B cell (primary cell): ENCODE measurements at regions not wholly inside any gene's neighbourhood (a gene's known extent, or its start where the extent isn't known, plus 50 kb on each side); places are given as distances from the start of the nearest gene placed in this dataset.

Experiments used
- ATAC-seq: fragments of 200-7000 bp; cut with Tn5 transposase; one replicate; pipeline ENCODE4 v1.10.0; 2021; ENCODE audit warnings: low read depth, mild to moderate bottlenecking, moderate number of reproducible peaks, moderate library complexity
- CTCF ChIA-PET: fragments of 350-600 bp; sonication (Branson Sonifier 250); formaldehyde crosslinking; loops from one replicate; lab custom pipeline; 2021; ENCODE audit warnings: antibody characterized with exemption, inconsistent platforms; lab: Charles Lee
- POLR2A ChIA-PET: fragments of 350-600 bp; sonication (Branson Sonifier 250); formaldehyde crosslinking; loops from one replicate; lab custom pipeline; 2021; ENCODE audit warnings: antibody characterized with exemption; lab: Charles Lee
- DNase-seq: peaks from one replicate; pipeline ENCODE4 v3.0.0; 2013
- H2AFZ ChIP-seq: 2 replicates; pipeline ENCODE4 v1.6.1; 2012; ENCODE audit warnings: mild to moderate bottlenecking, low read depth, low read length; ENCODE audit not compliant: insufficient read depth, poor library complexity, severe bottlenecking
- H3K27ac ChIP-seq, 2 donors: 1 replicate in 1 of 2; 2 replicates in 1 of 2; pipeline ENCODE4 v1.5.1; 2012 to 2013; ENCODE audit warnings: low read length in 2 of 2, mild to moderate bottlenecking in 2 of 2, moderate library complexity in 1 of 2
- H3K27me3 ChIP-seq, 4 experiments: fragments of 200-600 bp in 1 of 4; sonication (generic) in 1 of 4; replicated peaks in 1 of 4; 1 replicate in 2 of 4; 2 replicates in 2 of 4; pipeline versions ENCODE4 v1.6.1 to v1.7.0; 2013 to 2016; ENCODE audit warnings: low read length in 3 of 4, mild to moderate bottlenecking in 2 of 4, mixed read lengths in 1 of 4, moderate library complexity in 1 of 4; ENCODE audit not compliant: insufficient read depth in 4 of 4, control insufficient read depth in 3 of 4; ENCODE audit errors: control extremely low read depth in 1 of 4
- H3K36me3 ChIP-seq, 2 experiments: replicated peaks in 1 of 2; 1 replicate in 1 of 2; 2 replicates in 1 of 2; pipeline versions ENCODE4 v1.6.1 to v1.7.1; 2013; ENCODE audit warnings: low read length in 1 of 2; ENCODE audit not compliant: insufficient read depth in 2 of 2, control insufficient read depth in 1 of 2; ENCODE audit errors: control extremely low read depth in 1 of 2, extremely low read depth in 1 of 2
- H3K4me1 ChIP-seq, 2 donors: fragments of 200-600 bp in 1 of 2; sonication (generic) in 1 of 2; 1 replicate in 1 of 2; 2 replicates in 1 of 2; pipeline versions ENCODE4 v1.5.1 to v1.6.1; 2013 to 2017; ENCODE audit warnings: low read length in 2 of 2; ENCODE audit not compliant: control insufficient read depth in 2 of 2, insufficient read depth in 2 of 2
- H3K4me2 ChIP-seq: replicated peaks from 2 replicates; pipeline ENCODE3; 2012; ENCODE audit warnings: mild to moderate bottlenecking, low read depth, low read length; ENCODE audit not compliant: poor library complexity, severe bottlenecking
- H3K4me3 ChIP-seq, 5 experiments: fragments of 200-600 bp in 1 of 5; sonication (generic) in 1 of 5; 1 replicate in 3 of 5; 2 replicates in 2 of 5; pipeline versions ENCODE4 v1.5.1 to v1.7.0; 2011 to 2016; ENCODE audit warnings: low read length in 4 of 5, mild to moderate bottlenecking in 4 of 5, low read depth in 2 of 5, control low read depth in 1 of 5, moderate library complexity in 1 of 5; ENCODE audit not compliant: insufficient read depth in 1 of 5; ENCODE audit errors: control extremely low read depth in 1 of 5, extremely low read depth in 1 of 5
- H3K79me2 ChIP-seq: fragments of 200-600 bp; sonication (generic); one replicate; pipeline ENCODE4 v1.6.0; 2016; ENCODE audit warnings: low read length; ENCODE audit not compliant: control insufficient read depth, insufficient read depth
- H3K9ac ChIP-seq: fragments of 200-600 bp; sonication (generic); 2 replicates; pipeline ENCODE4 v1.6.1; 2017; ENCODE audit warnings: mild to moderate bottlenecking, low read length, moderate library complexity
- H3K9me3 ChIP-seq, 3 donors: one replicate each; pipeline versions ENCODE4 v1.6.1 to v1.7.1; 2013; ENCODE audit warnings: low read length in 2 of 3; ENCODE audit not compliant: control insufficient read depth in 2 of 3, insufficient read depth in 1 of 3; ENCODE audit errors: control extremely low read depth in 1 of 3
- H4K20me1 ChIP-seq: 2 replicates; pipeline ENCODE4 v1.6.0; 2012; ENCODE audit warnings: mild to moderate bottlenecking, low read length; ENCODE audit not compliant: insufficient read depth, control insufficient read depth, poor library complexity, severe bottlenecking
- H3K27ac Mint-ChIP-seq: one replicate; pipeline ENCODE4 v1.8.0; 2021; ENCODE audit warnings: mixed read lengths
- H3K27me3 Mint-ChIP-seq: one replicate; pipeline ENCODE4 v1.8.0; 2021; ENCODE audit warnings: mixed read lengths
- H3K4me1 Mint-ChIP-seq: one replicate; pipeline ENCODE4 v1.8.0; 2021; ENCODE audit warnings: mixed read lengths
- H3K4me3 Mint-ChIP-seq: one replicate; pipeline ENCODE4 v1.8.0; 2021; ENCODE audit warnings: mixed read lengths
- H3K9me3 Mint-ChIP-seq: one replicate; pipeline ENCODE4 v1.8.0; 2022; ENCODE audit warnings: mixed read lengths; ENCODE audit not compliant: insufficient read depth
- EZH2 ChIP-seq: IDR thresholded peaks from 2 replicates; pipeline ENCODE4 v1.6.1; 2012; ENCODE audit warnings: borderline replicate concordance, low read depth, mild to moderate bottlenecking, moderate library complexity, low read length; ENCODE audit not compliant: insufficient read depth, poor library complexity, severe bottlenecking
- WGBS: methylation state at CpG from one replicate; pipeline ENCODE4 v1.1.5; 2013; ENCODE audit warnings: missing lambda C conversion rate; ENCODE audit not compliant: insufficient coverage; 5-methylcytosine and 5-hydroxymethylcytosine counted together
- intact Hi-C: fragments of 100-400 bp; cut with micrococcal nuclease; formaldehyde crosslinking; loops from one replicate; pipeline ENCODE4 v1.10.0; 2022
- TF ChIP-seq, protein P1 (sequence below): fragments of 200-600 bp; IDR thresholded peaks from one replicate; pipeline ENCODE4 v1.8.0; 2022; ENCODE audit warnings: antibody characterized with exemption, mild to moderate bottlenecking

DNA sequence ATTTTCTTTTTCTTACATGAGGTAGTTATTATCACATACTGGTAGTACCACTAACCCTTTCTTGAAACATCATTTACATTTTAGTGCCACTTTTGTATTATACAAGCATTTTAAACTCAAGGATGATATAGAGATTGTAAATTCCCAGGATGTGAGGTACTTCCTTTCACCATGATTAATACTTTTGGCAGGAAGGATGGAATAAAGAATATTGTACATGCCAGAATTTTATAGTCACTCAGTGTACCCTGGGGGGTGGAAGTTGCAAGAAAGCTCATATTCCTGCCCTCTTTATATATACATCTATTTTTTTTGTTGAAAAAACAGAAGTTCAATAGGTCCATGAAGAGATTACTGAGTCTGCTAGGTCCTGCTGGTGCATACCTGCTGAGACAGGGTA lies 141.0 kb upstream of the PLSCR5 start:
- H3K9me3 ChIP-seq, result no peaks in the 10 kb centered on the region
- ATAC-seq (no peak), DNase-seq (no peak)
- no peaks in the 10 kb centered on the region for H4K20me1 ChIP-seq
- no peak overlapping the region for H3K4me3 Mint-ChIP-seq
- no peaks in the 10 kb centered on the region for H3K36me3 ChIP-seq
- intact Hi-C loops, result no loop called here
- H3K27me3 ChIP-seq, result no peaks in the 10 kb centered on the region
- H3K79me2 ChIP-seq, result no peaks in the 10 kb centered on the region
- no peak overlapping the region for H3K4me2 ChIP-seq
- H3K9me3 Mint-ChIP-seq, result no peaks in the 10 kb centered on the region
- H3K4me3 ChIP-seq, result no peak overlapping the region
- H3K27me3 Mint-ChIP-seq, result no peaks in the 10 kb centered on the region
- H3K4me1 Mint-ChIP-seq, result no peaks in the 10 kb centered on the region
- H3K27ac Mint-ChIP-seq, result no peak overlapping the region
- ChIA-PET POLR2A (no interaction called here), CTCF (no interaction called here)
- H2AFZ ChIP-seq, result no peak overlapping the region
- no peak overlapping the region for H3K9ac ChIP-seq
- no peak for TF ChIP-seq EZH2
- TF ChIP-seq, protein P1, sequence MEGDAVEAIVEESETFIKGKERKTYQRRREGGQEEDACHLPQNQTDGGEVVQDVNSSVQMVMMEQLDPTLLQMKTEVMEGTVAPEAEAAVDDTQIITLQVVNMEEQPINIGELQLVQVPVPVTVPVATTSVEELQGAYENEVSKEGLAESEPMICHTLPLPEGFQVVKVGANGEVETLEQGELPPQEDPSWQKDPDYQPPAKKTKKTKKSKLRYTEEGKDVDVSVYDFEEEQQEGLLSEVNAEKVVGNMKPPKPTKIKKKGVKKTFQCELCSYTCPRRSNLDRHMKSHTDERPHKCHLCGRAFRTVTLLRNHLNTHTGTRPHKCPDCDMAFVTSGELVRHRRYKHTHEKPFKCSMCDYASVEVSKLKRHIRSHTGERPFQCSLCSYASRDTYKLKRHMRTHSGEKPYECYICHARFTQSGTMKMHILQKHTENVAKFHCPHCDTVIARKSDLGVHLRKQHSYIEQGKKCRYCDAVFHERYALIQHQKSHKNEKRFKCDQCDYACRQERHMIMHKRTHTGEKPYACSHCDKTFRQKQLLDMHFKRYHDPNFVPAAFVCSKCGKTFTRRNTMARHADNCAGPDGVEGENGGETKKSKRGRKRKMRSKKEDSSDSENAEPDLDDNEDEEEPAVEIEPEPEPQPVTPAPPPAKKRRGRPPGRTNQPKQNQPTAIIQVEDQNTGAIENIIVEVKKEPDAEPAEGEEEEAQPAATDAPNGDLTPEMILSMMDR, result no peak
- no peak overlapping the region for H3K27ac ChIP-seq
- no peaks in the 10 kb centered on the region for H3K4me1 ChIP-seq

DNA sequence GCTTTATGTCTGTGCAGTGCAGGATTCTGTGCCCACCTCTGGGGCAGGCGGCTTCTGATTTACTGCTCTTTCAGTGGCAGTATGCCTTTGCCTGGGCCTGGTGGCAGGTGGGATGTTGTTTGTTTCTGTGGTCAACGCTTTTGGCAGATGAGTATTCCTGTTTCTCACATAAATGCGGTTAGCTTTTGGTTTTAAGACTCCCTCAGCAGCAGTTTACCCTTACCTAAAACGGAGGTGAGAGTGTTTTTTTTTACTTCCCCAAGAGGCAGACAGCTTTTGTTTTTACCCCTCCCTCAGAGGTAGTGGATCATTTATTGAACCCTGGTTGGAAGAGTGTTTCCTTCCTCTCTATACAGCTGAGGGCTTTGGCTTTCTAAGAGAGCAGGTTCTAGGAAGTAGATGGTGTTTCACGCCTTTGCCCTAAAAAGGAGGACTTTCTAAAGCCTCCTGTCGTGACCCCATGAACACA lies 134.1 kb upstream of the PLSCR5 start:
- H3K4me2 ChIP-seq, result no peak overlapping the region
- H3K9me3 Mint-ChIP-seq, result no peaks in the 10 kb centered on the region
- H3K27me3 ChIP-seq, result no peaks in the 10 kb centered on the region
- ATAC-seq, result no peak
- no peak overlapping the region for H3K27ac Mint-ChIP-seq
- no peaks in the 10 kb centered on the region for H3K4me1 ChIP-seq
- H2AFZ ChIP-seq, result no peak overlapping the region
- intact Hi-C loops, result no loop called here
- no peaks in the 10 kb centered on the region for H4K20me1 ChIP-seq
- ChIA-PET POLR2A (no interaction called here), CTCF (no interaction called here)
- WGBS, result 83% methylated on average over 2 of the region's 6 CpGs
- H3K27me3 Mint-ChIP-seq, result no peaks in the 10 kb centered on the region
- no peak for DNase-seq
- H3K9me3 ChIP-seq, result no peaks in the 10 kb centered on the region
- H3K4me1 Mint-ChIP-seq, result no peaks in the 10 kb centered on the region
- no peaks in the 10 kb centered on the region for H3K79me2 ChIP-seq
- no peaks in the 10 kb centered on the region for H3K36me3 ChIP-seq
- TF ChIP-seq, protein P1, result no peak
- TF ChIP-seq EZH2, result no peak
- no peak overlapping the region for H3K27ac ChIP-seq
- no peak overlapping the region for H3K4me3 ChIP-seq
- H3K9ac ChIP-seq, result no peak overlapping the region
- H3K4me3 Mint-ChIP-seq, result no peak overlapping the region
